ENCODE measurements at regions not wholly inside any gene's neighbourhood (a gene's known extent, or its start where the extent isn't known, plus 50 kb on each side); places are given as distances from the start of the nearest gene placed in this dataset.

DNA sequence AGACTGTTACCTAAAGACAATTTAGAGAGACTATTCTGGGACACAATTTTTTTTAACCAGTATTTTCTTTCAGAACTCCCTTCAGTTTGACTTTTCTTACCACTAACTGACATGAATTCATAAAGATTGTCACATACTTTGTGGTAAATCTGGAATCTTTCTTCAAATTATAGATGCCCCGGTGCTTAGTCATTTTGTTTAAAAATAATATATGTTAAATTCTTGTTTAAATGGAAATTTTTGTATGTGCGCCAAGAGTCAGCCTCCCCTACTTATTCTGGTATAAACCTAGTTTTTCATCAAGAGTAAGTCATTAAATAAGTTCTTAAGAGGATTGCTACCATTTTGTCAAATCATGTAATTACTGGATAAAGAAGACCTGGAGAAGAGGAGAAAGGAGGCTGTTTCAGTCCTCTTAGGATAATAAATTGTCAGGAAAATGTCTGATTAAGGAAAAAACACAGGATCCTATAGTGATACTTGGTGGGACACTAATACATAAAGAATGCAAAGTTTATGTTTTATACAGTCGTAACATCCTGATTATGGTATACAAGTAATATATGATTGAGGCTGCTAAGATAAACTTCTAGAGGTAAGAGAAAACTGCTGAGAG lies 424.4 kb downstream of the PMP22 start:
- no peak for DNase-seq (ENCODE audit: low spot score)
- Mint-ChIP-seq H3K36me3 (peaks cover 7% of the 10 kb centered on the region; the same call in 1 of the 2 replicates), H3K27ac (no peak overlapping the region), H3K9me3 (peaks cover 23% of the 10 kb centered on the region), H3K4me3 (no peak overlapping the region), H3K4me1 (no peaks in the 10 kb centered on the region), H3K27me3 (ENCODE audit: low read depth) (peaks cover 2% of the 10 kb centered on the region; the same call in 1 of the 2 replicates)
- ATAC-seq: no peak
- TF ChIP-seq KAT7 (CRISPR knock-in tag; IDR thresholded peaks at IDR 0.05; ENCODE audit: borderline replicate concordance) (no peak), FOXP1 (CRISPR knock-in tag; IDR thresholded peaks at IDR 0.05; ENCODE audit: borderline replicate concordance) (no peak)
- TF ChIP-seq, protein P1, sequence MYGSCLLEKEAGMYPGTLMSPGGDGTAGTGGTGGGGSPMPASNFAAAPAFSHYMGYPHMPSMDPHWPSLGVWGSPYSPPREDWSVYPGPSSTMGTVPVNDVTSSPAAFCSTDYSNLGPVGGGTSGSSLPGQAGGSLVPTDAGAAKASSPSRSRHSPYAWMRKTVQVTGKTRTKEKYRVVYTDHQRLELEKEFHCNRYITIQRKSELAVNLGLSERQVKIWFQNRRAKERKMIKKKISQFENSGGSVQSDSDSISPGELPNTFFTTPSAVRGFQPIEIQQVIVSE (CRISPR knock-in tag; IDR thresholded peaks at IDR 0.05; ENCODE audit: borderline replicate concordance): no peak
- TF ChIP-seq, protein P2, sequence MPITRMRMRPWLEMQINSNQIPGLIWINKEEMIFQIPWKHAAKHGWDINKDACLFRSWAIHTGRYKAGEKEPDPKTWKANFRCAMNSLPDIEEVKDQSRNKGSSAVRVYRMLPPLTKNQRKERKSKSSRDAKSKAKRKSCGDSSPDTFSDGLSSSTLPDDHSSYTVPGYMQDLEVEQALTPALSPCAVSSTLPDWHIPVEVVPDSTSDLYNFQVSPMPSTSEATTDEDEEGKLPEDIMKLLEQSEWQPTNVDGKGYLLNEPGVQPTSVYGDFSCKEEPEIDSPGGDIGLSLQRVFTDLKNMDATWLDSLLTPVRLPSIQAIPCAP (CRISPR knock-in tag; IDR thresholded peaks at IDR 0.05): no peak
- ChIA-PET POLR2A (no interaction called here), CTCF (no interaction called here)

DNA sequence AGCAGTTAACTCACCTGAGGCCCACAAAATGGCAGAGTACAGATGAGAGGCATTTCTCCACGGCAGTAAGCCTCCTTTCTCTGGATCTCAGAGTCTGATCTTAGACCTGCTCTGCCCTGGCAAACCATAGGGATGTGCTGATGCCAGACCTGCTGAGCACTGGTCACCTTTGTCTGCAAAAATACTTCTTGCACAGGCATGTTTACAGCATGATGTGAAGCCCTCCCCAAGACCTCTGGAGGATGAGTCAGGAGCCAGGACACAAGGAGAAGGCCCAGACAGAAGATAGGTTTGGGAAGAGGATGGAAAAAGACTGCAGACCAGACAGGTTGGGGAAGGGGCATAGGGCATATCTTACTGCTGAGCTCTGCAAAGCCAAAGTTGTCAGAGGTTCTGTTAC lies 426.6 kb downstream of the PMP22 start:
- POLR2A ChIA-PET: interaction anchor here (1.0 kb wide), 1 partner anchor 18 kb away, joined by 3 read pairs; no protein-coding TSS in a partner anchor
- Mint-ChIP-seq H3K27ac (no peak overlapping the region), H3K36me3 (peaks cover 13% of the 10 kb centered on the region; the same call in 1 of the 2 replicates), H3K9me3 (peaks cover 26% of the 10 kb centered on the region), H3K27me3 (ENCODE audit: low read depth) (peaks cover 2% of the 10 kb centered on the region; the same call in 1 of the 2 replicates), H3K4me3 (no peak overlapping the region), H3K4me1 (no peaks in the 10 kb centered on the region)
- no peak for ATAC-seq
- CTCF ChIA-PET: interaction anchor here (1.5 kb wide), 1 partner anchor 318 kb away, joined by 3 read pairs; no protein-coding TSS in a partner anchor
- TF ChIP-seq CREB1 (CRISPR knock-in tag; IDR thresholded peaks at IDR 0.05) (no peak), RELA (CRISPR knock-in tag; IDR thresholded peaks at IDR 0.05; ENCODE audit: borderline replicate concordance) (no peak), FOXP1 (CRISPR knock-in tag; IDR thresholded peaks at IDR 0.05; ENCODE audit: borderline replicate concordance) (no peak), HMGA2 (CRISPR knock-in tag; IDR thresholded peaks at IDR 0.05) (no peak), SP1 (CRISPR knock-in tag; conservative IDR thresholded peaks at IDR 0.05) (no peak), ELF4 (CRISPR knock-in tag; IDR thresholded peaks at IDR 0.05; ENCODE audit: low read depth) (no peak), CBFB (CRISPR knock-in tag; IDR thresholded peaks at IDR 0.05; ENCODE audit: low read depth) (no peak)
- TF ChIP-seq, protein P3, sequence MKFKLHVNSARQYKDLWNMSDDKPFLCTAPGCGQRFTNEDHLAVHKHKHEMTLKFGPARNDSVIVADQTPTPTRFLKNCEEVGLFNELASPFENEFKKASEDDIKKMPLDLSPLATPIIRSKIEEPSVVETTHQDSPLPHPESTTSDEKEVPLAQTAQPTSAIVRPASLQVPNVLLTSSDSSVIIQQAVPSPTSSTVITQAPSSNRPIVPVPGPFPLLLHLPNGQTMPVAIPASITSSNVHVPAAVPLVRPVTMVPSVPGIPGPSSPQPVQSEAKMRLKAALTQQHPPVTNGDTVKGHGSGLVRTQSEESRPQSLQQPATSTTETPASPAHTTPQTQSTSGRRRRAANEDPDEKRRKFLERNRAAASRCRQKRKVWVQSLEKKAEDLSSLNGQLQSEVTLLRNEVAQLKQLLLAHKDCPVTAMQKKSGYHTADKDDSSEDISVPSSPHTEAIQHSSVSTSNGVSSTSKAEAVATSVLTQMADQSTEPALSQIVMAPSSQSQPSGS (CRISPR knock-in tag; IDR thresholded peaks at IDR 0.05; ENCODE audit: borderline replicate concordance, low read depth): no peak
- TF ChIP-seq, protein P4, sequence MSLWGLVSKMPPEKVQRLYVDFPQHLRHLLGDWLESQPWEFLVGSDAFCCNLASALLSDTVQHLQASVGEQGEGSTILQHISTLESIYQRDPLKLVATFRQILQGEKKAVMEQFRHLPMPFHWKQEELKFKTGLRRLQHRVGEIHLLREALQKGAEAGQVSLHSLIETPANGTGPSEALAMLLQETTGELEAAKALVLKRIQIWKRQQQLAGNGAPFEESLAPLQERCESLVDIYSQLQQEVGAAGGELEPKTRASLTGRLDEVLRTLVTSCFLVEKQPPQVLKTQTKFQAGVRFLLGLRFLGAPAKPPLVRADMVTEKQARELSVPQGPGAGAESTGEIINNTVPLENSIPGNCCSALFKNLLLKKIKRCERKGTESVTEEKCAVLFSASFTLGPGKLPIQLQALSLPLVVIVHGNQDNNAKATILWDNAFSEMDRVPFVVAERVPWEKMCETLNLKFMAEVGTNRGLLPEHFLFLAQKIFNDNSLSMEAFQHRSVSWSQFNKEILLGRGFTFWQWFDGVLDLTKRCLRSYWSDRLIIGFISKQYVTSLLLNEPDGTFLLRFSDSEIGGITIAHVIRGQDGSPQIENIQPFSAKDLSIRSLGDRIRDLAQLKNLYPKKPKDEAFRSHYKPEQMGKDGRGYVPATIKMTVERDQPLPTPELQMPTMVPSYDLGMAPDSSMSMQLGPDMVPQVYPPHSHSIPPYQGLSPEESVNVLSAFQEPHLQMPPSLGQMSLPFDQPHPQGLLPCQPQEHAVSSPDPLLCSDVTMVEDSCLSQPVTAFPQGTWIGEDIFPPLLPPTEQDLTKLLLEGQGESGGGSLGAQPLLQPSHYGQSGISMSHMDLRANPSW (CRISPR knock-in tag; conservative IDR thresholded peaks at IDR 0.05; ENCODE audit: low read depth): no peak
- TF ChIP-seq, protein P5, sequence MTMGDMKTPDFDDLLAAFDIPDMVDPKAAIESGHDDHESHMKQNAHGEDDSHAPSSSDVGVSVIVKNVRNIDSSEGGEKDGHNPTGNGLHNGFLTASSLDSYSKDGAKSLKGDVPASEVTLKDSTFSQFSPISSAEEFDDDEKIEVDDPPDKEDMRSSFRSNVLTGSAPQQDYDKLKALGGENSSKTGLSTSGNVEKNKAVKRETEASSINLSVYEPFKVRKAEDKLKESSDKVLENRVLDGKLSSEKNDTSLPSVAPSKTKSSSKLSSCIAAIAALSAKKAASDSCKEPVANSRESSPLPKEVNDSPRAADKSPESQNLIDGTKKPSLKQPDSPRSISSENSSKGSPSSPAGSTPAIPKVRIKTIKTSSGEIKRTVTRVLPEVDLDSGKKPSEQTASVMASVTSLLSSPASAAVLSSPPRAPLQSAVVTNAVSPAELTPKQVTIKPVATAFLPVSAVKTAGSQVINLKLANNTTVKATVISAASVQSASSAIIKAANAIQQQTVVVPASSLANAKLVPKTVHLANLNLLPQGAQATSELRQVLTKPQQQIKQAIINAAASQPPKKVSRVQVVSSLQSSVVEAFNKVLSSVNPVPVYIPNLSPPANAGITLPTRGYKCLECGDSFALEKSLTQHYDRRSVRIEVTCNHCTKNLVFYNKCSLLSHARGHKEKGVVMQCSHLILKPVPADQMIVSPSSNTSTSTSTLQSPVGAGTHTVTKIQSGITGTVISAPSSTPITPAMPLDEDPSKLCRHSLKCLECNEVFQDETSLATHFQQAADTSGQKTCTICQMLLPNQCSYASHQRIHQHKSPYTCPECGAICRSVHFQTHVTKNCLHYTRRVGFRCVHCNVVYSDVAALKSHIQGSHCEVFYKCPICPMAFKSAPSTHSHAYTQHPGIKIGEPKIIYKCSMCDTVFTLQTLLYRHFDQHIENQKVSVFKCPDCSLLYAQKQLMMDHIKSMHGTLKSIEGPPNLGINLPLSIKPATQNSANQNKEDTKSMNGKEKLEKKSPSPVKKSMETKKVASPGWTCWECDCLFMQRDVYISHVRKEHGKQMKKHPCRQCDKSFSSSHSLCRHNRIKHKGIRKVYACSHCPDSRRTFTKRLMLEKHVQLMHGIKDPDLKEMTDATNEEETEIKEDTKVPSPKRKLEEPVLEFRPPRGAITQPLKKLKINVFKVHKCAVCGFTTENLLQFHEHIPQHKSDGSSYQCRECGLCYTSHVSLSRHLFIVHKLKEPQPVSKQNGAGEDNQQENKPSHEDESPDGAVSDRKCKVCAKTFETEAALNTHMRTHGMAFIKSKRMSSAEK (CRISPR knock-in tag; IDR thresholded peaks at IDR 0.05; ENCODE audit: borderline replicate concordance): no peak
- no peak for DNase-seq (ENCODE audit: low spot score)

Data from WTC11 (cell line).